PC-3 (cell line): ENCODE measurements at regions not wholly inside any gene's neighbourhood (a gene's known extent, or its start where the extent isn't known, plus 50 kb on each side); places are given as distances from the start of the nearest gene placed in this dataset.

Source experiments
- ATAC-seq: fragments of 200-7000 bp; cut with Tn5 transposase; 2 replicates; pipeline ENCODE4 v1.9.1; 2020; ENCODE audit warnings: mild to moderate bottlenecking, moderate library complexity
- BruUV-seq: library from RNA; stranded (reverse); fragments of 400-500 nt; replicated peaks from 2 replicates; lab custom pipeline; 2021; lab: Mats Ljungman, UMichigan
- CTCF ChIA-PET: fragments of 300-600 bp; sonication (Branson Sonifier 250); formaldehyde crosslinking; loops from one replicate; lab custom pipeline; 2022; ENCODE audit warnings: antibody characterized with exemption; lab: Charles Lee
- POLR2A ChIA-PET: fragments of 300-600 bp; sonication (Branson Sonifier 250); formaldehyde crosslinking; loops from one replicate; lab custom pipeline; 2022; ENCODE audit warnings: antibody characterized with exemption; ENCODE audit not compliant: unreplicated experiment; lab: Charles Lee
- DNase-seq: peaks from one replicate; pipeline ENCODE4 v3.0.0-alpha.2; 2015
- H2AFZ ChIP-seq: fragments of 300-600 bp; sonication (generic); 2 replicates; pipeline ENCODE4 v1.6.0; 2016; ENCODE audit warnings: antibody characterized with exemption, low read length
- H3F3A ChIP-seq: fragments of 300-600 bp; sonication (generic); one replicate; pipeline ENCODE4 v1.6.0; 2017; ENCODE audit warnings: antibody characterized with exemption, low read length, control low read depth, mild to moderate bottlenecking; ENCODE audit not compliant: unreplicated experiment
- H3K27ac ChIP-seq: fragments of 300-600 bp; sonication (generic); 2 replicates; pipeline ENCODE4 v1.5.1; 2016; ENCODE audit warnings: mild to moderate bottlenecking, low read length
- H3K27me3 ChIP-seq: fragments of 300-600 bp; sonication (generic); 2 replicates; pipeline ENCODE4 v1.6.1; 2016; ENCODE audit warnings: low read length, mixed read lengths
- H3K36me3 ChIP-seq: fragments of 300-600 bp; sonication (generic); 2 replicates; pipeline ENCODE4 v1.6.1; 2016; ENCODE audit warnings: low read depth, mixed run types, low read length, mixed read lengths
- H3K4me1 ChIP-seq: fragments of 300-600 bp; sonication (generic); 2 replicates; pipeline ENCODE4 v1.5.1; 2016; ENCODE audit warnings: low read length; ENCODE audit not compliant: insufficient read depth
- H3K4me2 ChIP-seq: fragments of 300-600 bp; sonication (generic); 2 replicates; pipeline ENCODE4 v1.6.0; 2016; ENCODE audit warnings: low read length
- H3K4me3 ChIP-seq: fragments of 300-600 bp; sonication (generic); 2 replicates; pipeline ENCODE4 v1.5.1; 2016; ENCODE audit warnings: mild to moderate bottlenecking, low read length, mixed read lengths
- H3K79me2 ChIP-seq: fragments of 300-600 bp; sonication (generic); 2 replicates; pipeline ENCODE4 v1.6.1; 2017; ENCODE audit warnings: low read length, mixed read lengths
- H3K9ac ChIP-seq: fragments of 300-600 bp; sonication (generic); 2 replicates; pipeline ENCODE4 v1.6.0; 2016; ENCODE audit warnings: mild to moderate bottlenecking, low read length
- H3K9me2 ChIP-seq: fragments of 300-600 bp; sonication (generic); replicated peaks from 2 replicates; pipeline ENCODE4 v1.6.1; 2016; ENCODE audit warnings: mixed run types, low read length, mixed read lengths
- H3K9me3 ChIP-seq: fragments of 300-600 bp; sonication (generic); 2 replicates; pipeline ENCODE4 v1.6.1; 2016; ENCODE audit warnings: low read length, mixed read lengths
- H4K20me1 ChIP-seq: fragments of 300-600 bp; sonication (generic); 2 replicates; pipeline ENCODE4 v1.6.1; 2016; ENCODE audit warnings: low read length, mixed read lengths
- CTCF ChIP-seq: fragments of 300-600 bp; sonication (generic); conservative IDR thresholded peaks from 2 replicates; pipeline ENCODE4 v1.5.1; 2017; ENCODE audit warnings: antibody characterized with exemption, low read depth, mild to moderate bottlenecking, low read length
- EZH2 ChIP-seq: fragments of 300-600 bp; sonication (generic); IDR thresholded peaks from one replicate; pipeline ENCODE4 v1.6.1; 2017; ENCODE audit warnings: antibody characterized with exemption, mild to moderate bottlenecking, low read length; ENCODE audit not compliant: unreplicated experiment
- EZH2phosphoT487 ChIP-seq: fragments of 300-600 bp; sonication (generic); IDR thresholded peaks from 2 replicates; pipeline ENCODE4 v1.6.1; 2018; ENCODE audit warnings: mild to moderate bottlenecking, antibody characterized with exemption, low read length, borderline replicate concordance
- intact Hi-C: fragments of 100-400 bp; cut with micrococcal nuclease; formaldehyde crosslinking; loops from 2 replicates; pipeline ENCODE4 v1.9.0; 2023

DNA sequence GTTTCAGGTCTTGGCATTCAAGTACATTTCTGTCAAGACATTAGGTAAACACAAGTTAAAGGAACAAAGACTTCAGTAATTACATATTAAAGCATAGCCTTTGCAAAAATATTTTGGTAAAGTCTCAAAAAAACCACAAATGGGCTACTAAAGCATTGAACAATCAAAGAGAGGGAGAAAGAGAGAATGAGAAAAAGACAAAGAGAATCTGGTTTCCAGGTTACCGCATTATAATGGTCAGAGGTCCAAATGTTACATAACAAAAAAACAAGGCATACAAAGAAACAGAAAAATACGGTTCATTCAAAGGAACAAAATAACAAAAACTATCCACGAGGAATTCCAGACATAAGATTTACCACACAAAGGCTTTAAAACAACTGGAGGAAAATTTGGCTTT is 327.9 kb downstream of the AKAIN1 start:
- Histone ChIP-seq H3K9me2 (no peaks in the 10 kb centered on the region), H3K9ac (no peak overlapping the region), H3K4me1 (no peaks in the 10 kb centered on the region), H3K27me3 (no peaks in the 10 kb centered on the region), H3K9me3 (peaks cover 46% of the 10 kb centered on the region; the same call in 1 of the 2 replicates), H3K4me3 (no peak overlapping the region), H3K79me2 (no peaks in the 10 kb centered on the region), H3K36me3 (no peaks in the 10 kb centered on the region), H2AFZ (no peak overlapping the region), H3K27ac (no peak overlapping the region), H3F3A (no peaks in the 10 kb centered on the region), H3K4me2 (no peak overlapping the region), H4K20me1 (no peaks in the 10 kb centered on the region)
- POLR2A ChIA-PET = no interaction called here
- no TSS peak for BruUV-seq
- ATAC-seq (no peak), DNase-seq (no peak)
- intact Hi-C loops = no loop called here
- TF ChIP-seq CTCF (no peak), EZH2 (no peak), EZH2phosphoT487 (no peak)
- CTCF ChIA-PET = no interaction called here

DNA sequence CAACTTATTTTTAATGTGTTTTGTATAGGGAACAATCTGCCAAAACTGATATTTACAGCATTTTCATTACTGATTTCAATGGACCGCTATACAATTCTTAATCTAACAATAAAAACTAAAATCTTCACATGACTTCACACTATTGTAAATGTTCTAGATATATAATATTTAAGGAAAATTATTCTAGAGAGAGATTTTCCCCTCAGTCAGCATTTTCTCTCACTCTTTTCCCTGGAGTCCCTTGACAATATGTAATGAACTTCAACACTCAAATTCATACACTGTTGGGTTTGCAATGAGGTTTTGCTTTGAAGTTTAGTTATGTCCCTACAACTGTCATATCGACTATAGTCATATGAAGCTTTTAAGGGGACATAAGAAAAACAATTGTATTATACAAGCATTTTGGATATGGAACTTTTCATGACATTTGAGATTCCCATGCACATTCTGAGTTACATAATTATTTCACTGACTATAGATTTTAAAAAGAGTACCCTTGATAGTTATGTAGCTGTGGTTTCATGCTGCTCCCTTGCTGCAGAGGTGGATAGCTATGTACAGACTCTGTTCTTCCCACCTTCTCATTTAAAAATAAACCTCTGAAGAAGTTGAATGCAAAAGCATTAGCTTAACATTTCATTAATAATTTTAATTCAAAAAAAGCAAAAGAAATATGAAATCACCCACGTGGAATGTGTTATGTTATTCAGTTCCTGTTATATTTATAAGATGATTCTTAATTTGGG is 338.5 kb downstream of the AKAIN1 start:
- DNase-seq (no peak), ATAC-seq (no peak)
- Histone ChIP-seq H3K9ac (no peak overlapping the region), H4K20me1 (no peaks in the 10 kb centered on the region), H3K4me3 (no peak overlapping the region), H3K36me3 (no peaks in the 10 kb centered on the region), H3K9me3 (peaks cover 48% of the 10 kb centered on the region), H3K4me2 (no peak overlapping the region), H3K27ac (no peak overlapping the region), H3F3A (no peaks in the 10 kb centered on the region), H2AFZ (no peak overlapping the region), H3K4me1 (no peaks in the 10 kb centered on the region), H3K27me3 (no peaks in the 10 kb centered on the region), H3K9me2 (no peaks in the 10 kb centered on the region), H3K79me2 (no peaks in the 10 kb centered on the region)
- no TSS peak for BruUV-seq
- ChIA-PET CTCF (no interaction called here), POLR2A (no interaction called here)
- TF ChIP-seq EZH2phosphoT487 = no peak
- no peak for TF ChIP-seq EZH2
- no peak for TF ChIP-seq CTCF
- intact Hi-C loops = no loop called here

DNA sequence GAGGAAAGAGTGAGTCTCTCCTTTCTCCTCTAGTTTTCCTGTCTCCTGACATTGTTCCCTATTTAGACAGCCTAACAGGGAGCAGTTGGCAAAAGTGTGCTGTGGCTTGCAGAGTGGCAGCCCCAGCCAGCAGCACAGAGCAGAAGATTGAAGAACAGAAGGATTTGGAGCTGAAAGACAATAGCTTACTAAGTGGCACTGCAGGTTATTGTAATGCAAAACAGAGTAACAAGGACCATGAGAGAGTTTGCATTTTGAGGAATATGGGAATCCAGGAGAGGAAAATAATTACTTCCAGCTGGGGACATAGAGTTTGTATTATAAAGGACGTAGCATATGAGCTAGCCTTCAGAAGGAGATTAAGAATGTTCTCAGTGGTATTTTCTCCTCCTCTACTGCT is 342.4 kb downstream of the AKAIN1 start:
- H3K4me3 ChIP-seq = no peak overlapping the region
- H3K9me2 ChIP-seq = no peaks in the 10 kb centered on the region
- no peaks in the 10 kb centered on the region for H3K36me3 ChIP-seq
- no peaks in the 10 kb centered on the region for H3K4me1 ChIP-seq
- H3K79me2 ChIP-seq = no peaks in the 10 kb centered on the region
- no peaks in the 10 kb centered on the region for H3F3A ChIP-seq
- intact Hi-C loops = no loop called here
- no peaks in the 10 kb centered on the region for H4K20me1 ChIP-seq
- TF ChIP-seq CTCF (no peak), EZH2 (no peak), EZH2phosphoT487 (no peak)
- H3K27me3 ChIP-seq = no peaks in the 10 kb centered on the region
- DNase-seq (no peak), ATAC-seq (no peak)
- H2AFZ ChIP-seq = no peak overlapping the region
- no peak overlapping the region for H3K4me2 ChIP-seq
- ChIA-PET POLR2A (no interaction called here), CTCF (no interaction called here)
- BruUV-seq = no TSS peak
- H3K27ac ChIP-seq = no peak overlapping the region
- H3K9me3 ChIP-seq = peaks cover 37% of the 10 kb centered on the region
- no peak overlapping the region for H3K9ac ChIP-seq
